NCI-H82 (cell line): ENCODE measurements at regions not wholly inside any gene's neighbourhood (a gene's known extent, or its start where the extent isn't known, plus 50 kb on each side); places are given as distances from the start of the nearest gene placed in this dataset.
"Not testable (repeated sequence)": the region's sequence is repeated elsewhere in the genome, so short reads cannot be mapped to it uniquely, and the experiment has no call there.

Source experiments
- DNase-seq: peaks from one replicate; lab custom pipeline; 2025; lab: John Stamatoyannopoulos, UW

DNA sequence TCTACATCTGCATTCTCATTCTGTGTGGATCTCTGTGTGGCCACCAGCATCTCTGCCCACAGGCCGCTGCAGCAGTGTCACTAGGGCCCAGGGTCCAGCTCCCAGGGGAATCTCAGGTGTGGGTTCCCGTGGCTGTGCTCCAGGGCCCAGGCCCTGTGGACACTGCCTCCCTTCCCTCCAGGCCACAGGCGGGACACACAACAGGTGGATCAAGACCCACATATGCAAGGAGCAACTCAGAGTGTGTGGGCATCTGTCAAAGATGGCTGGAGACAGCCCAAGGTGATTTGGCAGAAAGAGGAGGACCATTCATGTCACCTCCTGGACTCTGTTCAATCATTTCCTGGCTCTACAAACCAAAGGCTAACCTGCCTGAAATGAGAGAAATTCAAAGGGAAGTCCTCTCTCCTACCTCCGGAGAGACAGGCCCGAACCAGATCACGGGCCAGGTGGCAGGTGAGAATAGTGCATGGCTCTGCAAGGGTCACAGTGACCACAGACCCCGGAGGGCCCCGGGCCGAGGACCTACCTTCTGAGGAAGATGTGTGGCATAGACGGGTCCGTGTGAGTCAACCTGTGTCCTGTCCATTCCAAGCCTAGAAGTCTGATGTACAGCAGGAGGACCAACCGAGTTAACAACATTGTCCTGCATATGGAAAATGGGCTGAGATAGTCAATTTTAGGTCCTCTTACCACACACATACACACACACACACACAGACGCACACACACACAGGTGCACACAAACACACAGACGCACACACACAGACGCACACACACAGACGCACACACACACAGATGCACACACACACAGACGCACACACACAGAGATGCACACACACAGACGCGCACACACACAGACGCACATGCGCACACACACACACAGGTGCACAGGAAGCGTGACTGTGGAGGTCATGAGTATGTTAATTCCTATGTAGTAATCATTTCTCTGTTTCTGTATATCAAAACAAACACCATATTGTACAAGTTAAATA is 1068.5 kb downstream of the BRD1 start:
- no peak for DNase-seq

DNA sequence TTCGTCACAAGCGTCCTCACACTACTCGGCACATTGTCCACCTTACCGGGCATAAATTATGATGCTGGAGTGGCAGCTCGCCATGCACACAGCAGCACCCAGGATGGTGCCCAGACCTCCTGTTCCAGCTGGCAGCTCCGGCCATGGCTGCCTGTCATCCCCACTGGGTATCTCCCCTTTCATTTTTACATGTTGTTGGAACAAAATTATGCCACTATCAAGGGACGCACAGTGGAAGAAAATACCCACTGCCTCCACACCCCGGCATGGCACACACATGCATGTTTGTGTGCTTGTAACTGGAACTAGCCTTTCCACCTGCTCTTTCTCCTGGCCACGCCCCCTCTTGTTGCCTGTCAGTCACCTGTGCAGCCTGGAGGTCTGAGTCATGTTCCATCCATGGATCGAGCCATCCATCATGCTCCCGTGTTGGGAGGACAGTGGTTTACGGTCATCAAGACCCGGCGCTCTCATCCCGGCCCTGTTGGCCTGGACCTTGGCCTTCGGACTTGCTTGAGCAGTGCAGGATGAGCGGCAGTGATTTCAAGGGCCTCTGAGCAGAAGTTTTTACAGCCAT is 1069.6 kb downstream of the BRD1 start:
- no peak for DNase-seq

- no peak for DNase-seq
Observed at GRCh38 chr22:48757581-48757980, 1070.1 kb downstream of the BRD1 start.

DNA sequence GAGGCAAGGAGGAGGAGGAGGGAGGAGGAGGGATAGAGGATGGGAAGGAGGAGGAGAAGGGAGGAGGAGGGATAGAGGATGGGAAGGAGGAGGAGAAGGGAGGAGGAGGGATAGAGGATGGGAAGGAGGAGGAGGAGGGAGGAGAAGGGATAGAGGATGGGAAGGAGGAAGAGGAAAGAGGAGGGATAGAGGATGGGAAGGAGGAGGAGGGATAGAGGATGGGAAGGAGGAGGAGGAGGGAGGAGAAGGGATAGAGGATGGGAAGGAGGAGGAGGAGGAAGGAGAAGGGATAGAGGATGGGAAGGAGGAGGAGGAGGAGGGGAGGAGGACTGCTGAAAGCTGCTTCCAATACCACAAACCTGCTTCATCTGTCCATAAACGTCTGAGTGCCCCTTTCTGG is 1070.5 kb downstream of the BRD1 start:
- DNase-seq: not testable (repeated sequence)

DNA sequence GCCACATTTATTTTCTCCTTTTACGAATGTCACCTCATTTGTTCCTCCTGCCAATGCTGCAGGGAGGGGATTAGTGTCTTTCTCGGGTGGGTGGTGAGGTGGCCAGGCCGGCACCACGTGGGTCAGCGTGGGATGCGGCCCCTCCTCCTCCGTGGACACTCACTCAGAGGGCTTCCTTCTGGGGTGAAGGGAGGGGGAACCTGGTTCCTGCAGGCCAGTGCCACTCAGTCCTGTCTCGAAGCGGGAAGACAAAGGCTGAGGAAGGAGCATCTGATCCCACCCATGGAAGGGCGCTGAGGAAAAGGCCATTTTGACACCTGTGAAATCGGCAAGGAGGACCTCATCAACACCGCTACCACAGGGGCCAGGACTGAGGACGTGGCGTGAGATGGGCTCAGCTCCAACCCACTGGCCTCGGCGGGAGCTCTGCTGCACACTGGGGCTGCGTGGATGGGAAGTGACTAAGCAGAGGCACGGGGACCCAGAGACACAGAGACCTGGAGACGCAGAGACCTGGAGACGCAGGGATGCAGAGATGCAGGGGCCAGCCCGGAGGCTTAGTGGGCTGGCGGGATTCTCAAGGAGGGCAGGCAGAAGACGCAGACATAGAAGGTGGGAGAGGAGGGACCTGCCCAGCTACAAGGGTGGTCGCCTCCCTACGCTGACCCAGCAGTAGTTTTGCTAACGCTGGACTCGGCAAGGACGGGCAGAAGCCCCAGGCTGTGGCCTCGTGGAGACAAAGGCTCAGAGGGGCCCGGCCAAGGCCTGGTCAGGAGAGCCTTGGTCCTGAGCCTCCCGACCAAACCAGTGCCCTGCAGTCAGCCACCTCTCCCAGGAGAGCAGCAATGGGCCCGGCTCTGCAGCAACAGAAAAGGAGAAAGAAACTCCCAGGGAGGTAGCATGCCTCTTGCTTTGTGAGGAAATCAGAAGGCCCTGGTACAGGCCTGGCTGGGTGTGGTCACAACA is 1071.2 kb downstream of the BRD1 start:
- DNase-seq: no peak

DNA sequence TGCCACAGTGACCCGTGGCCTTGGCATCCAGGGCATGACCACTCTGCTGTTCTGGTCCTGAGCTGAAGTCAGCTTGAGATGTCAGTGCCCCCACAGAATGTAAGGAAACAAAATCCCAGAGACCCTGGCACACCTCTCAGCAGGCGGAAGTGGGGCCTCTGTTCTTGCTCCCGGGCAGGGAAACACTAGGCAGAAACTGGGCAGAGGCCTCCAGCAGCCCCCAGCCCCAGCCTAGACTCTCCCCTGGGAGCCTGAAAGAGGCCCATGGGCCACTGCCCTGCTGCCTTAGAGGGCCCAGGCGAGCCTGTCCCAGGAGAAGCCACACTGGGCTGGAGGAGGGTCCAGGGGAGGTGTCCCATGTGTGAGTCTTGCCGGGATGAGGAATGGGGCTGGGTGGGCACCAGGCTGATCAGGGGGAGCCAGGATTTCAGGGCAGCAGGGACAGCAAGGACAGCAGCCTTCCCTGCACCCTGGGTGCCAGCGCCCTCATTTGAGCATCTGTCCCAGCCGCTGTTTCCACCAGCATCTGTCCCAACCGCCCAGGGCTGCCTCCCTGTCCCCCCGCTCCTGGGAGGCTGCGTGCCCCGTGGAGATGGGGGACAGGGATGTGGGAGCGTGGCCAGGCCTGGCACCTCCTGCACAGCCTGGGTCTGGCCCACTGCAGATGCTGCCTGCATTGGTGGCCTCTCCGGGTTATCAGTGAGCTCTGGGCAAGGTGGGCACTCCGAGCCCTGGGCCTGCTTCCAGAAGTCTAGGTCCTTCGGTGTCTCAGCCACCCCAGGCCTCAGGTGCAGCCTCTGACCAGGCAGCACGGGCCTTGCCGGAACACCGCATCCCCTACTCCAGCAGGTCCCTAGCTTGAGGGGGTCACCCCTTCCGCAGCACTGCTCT is 1072.4 kb downstream of the BRD1 start:
- DNase-seq: no peak

DNA sequence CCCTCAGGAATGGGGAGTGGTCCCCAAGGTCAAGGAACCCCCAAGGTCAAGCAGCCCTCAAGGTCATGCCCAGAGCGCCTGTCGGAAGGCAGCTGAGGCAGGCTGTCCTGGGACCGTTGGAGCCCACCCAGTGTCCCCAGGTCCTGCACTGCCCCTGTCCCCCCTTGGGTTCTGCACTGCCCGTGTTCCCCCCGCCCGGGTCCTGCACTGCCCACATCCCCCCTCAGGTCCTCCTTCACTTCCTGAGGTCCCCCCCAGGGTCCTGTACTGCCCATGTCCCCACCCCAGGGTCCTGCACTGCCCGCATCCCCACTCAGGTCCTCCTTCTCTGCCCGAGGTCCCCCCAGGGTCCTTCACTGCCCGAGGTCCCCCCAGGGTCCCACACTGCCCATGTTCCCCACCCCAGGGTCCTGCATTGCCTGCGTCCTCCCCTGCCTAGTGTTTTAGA is 1073.0 kb downstream of the BRD1 start:
- no peak for DNase-seq

DNA sequence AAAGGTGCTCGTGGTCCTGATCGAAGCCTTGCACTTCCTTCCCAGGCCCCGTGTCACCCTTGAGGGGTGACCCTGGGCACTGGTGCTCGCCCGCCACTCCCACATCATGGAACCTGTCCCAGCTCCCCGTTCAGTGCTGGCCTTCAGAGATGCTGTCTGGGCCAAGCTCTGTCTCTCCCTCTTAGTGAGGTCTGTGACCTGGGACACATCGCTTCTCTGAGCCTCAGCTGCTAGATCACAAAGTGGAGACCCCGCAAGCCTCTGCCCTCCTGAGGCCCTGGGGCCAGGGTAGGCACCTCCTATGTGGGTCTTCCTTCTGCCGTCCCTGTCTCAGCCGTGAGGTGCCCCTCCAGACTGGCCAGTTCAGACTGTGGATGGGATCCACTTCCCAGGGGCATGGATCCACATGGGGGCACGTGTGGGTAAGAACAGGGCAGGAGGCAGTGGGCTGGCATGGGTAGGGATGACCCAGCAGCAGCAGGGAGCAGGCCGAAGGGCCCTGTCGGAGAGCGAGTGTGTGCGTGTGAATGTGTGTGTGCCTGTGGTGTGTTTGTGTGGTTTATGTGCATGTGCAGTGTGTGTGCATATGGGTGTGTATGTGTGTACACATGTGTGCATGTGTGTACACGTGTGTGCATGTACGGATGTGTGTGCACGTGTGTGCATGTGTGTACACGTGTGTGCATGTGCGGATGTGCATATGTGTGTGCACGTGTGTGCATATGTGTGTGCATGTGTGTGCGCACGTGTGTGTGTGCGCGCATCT is 1073.7 kb downstream of the BRD1 start:
- DNase-seq: no peak

GRCh38 chr22:48753381-48753730 is 1074.3 kb downstream of the BRD1 start:
- DNase-seq: no peak

DNA sequence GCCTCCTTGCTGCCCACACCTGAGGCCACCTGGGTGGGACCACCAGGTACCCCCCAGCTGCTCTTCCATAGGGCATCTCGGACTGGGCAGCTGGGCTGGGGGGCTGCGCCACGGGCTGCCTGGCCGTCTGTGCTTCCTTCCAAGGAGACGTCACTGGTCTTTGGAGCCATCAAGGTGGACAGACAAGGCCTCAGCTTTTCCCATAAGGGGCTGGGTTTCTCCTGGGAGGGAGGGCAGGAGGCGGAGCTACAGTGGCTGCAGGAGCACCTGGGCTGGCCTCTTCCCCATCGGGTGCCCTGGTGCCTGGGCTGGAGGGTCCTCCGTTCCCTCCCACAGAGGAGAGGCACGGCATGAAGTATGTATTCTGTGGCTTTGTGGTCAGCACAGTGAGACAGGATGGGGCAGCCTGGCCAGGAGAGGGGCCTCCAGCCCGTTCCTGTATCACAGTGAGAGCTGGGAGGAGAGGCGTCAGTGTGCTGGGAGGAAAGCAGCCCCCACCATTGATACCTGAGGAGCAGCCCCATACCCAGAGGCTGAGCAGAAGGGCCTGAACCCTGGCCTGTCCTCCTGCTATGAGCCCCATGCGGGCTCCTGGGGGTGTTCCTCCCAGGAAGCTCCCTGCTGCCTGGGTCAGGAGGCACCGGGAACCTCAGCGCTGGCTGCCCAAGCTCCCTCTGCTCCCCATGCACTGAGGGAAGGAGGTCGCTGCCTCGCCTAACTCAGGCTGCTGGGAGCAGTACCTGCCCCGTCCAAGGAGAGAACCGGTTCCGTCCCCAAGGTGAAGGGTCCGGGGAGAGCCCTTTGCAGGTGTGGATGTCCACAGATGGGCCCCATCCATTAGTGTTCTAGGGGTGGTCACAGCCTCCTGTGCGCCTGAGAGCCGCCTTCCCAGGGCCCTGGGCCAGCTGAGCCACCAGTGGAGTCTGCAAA is 1075.0 kb downstream of the BRD1 start:
- DNase-seq: no peak

DNA sequence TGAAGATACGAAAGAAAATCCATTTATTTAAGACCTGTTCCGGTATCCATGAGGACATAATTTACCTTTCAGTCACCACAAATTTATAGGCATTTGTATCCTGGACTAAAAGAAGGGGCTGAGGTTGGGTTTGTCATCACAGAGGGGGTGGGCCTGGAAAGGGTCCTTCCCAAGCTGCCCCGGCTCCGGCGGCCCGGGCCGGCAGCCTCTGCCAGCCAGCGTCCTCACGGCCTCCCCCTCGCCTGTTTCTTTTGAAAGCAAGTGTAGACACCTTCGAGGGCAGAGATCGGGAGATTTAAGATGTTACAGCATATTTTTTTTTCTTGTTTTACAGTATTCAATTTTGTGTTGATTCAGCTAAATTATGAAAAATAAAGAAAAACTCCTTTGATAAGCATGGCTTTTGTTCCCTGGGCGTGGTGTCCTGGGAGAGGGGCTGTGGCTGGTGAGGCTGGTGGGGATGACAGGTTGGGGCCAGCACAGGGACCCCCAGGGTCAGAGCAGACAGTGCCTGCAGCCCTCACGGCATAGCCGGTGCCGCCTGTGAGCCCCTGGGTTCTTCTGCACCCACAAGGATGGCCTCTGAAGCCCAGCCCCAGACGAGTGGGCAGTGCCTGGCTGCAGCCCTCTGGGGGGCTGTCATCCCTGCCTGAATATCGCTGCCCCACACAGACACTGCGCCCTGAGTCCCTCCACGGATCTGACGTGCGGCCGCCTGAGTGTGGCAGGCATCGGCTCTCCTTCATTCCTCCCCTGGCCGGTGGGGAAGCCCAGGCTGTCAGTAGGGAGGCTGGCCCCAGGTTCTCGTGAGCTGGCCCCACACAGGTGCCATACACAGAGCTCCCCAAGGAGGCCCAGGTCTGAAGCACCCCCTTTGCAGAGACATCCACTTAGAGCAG is 1075.9 kb downstream of the BRD1 start:
- no peak for DNase-seq

- no peak for DNase-seq
Observed at GRCh38 chr22:48750826-48751440, 1076.7 kb downstream of the BRD1 start.

DNA sequence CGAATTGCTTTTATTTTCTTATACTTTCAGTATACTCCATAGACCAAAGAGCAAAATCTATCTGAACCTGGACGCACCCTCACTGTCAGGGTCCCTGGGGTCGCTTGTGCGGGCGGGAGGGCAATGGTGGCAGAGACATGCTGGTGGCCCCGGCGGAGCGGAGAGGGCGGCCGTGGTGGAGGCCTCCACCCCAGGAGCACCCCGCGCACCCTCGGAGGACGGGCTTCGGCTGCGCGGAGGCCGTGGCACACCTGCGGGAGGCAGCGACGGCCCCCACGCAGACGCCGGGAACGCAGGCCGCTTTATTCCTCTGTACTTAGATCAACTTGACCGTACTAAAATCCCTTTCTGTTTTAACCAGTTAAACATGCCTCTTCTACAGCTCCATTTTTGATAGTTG is 1077.4 kb downstream of the BRD1 start:
- no peak for DNase-seq

DNA sequence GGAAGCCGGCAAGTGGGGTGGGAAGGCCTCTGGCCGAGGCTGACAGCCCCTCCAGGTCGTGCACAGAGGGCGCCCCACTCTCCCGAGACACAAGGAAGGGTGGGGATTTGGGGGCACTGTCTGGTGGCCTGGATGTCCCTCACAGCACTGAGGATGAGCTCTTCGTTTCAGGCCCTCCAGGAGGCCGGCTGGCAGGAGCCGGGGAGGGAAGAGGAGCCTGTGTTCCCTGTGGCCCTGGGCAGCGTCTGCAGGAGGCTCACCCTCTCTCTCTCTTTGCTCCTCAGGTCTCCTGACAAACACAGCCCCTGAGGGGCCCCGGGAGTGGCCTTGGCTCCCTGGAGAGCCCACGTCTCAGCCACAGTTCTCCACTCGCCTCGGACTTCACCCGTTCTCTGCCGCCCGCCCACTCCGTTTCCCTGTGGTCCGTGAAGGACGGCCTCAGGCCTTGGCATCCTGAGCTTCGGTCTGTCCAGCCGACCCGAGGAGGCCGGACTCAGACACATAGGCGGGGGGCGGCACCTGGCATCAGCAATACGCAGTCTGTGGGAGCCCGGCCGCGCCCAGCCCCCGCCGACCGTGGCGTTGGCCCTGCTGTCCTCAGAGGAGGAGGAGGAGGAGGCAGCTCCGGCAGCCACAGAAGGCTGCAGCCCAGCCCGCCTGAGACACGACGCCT is 1078.0 kb downstream of the BRD1 start:
- DNase-seq: no peak

- no peak for DNase-seq
Observed at GRCh38 chr22:48748860-48749554, 1078.7 kb downstream of the BRD1 start.

GRCh38 chr22:48748113-48748859 is 1079.4 kb downstream of the BRD1 start:
- no peak for DNase-seq
